ENCODE measurements at regions not wholly inside any gene's neighbourhood (a gene's known extent, or its start where the extent isn't known, plus 50 kb on each side); places are given as distances from the start of the nearest gene placed in this dataset.
"Not testable (repeated sequence)": the region's sequence is repeated elsewhere in the genome, so short reads cannot be mapped to it uniquely, and the experiment has no call there.

- not testable (repeated sequence) for H3K9ac ChIP-seq (ENCODE audit: low read length); H3K4me1 ChIP-seq (ENCODE audit: control insufficient read depth, insufficient read depth, low read length); H3K4me3 ChIP-seq (ENCODE audit: low read length); H3K9me3 ChIP-seq (ENCODE audit: control insufficient read depth, low read length); H3K36me3 ChIP-seq (ENCODE audit: control insufficient read depth, insufficient read depth, low read length); H3K27me3 ChIP-seq (ENCODE audit: control insufficient read depth, insufficient read depth, low read length)
These were observed 281.9 kb downstream of the GOLGA6L6 start for GRCh38 chr15:20259559-20260190.

- H3K9me3 ChIP-seq (ENCODE audit: control insufficient read depth, low read length); H3K9ac ChIP-seq (ENCODE audit: low read length): not testable (repeated sequence)
These were observed 285.2 kb downstream of the GOLGA6L6 start for GRCh38 chr15:20256394-20256793.

DNA sequence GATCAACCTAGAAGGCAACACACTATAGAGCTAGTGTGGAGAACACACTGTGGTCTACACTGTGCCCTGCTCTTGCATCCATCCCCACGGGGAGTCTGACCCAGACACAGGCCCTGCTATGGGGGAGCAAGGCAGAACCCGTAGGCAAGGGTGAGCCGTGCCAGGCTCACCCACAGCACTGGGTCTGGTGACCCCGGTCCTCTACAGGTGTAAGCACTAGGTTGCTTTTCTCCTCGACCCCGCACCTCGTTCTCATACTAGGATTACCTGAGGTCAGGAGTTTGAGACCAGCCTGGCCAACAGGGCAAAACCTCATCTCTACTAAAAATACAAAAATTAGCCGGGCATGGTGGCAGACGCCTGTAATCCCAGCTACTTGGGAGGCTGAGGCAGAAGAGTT lies 286.0 kb downstream of the GOLGA6L6 start:
- H3K9me3 ChIP-seq (ENCODE audit: control insufficient read depth, low read length); H3K9ac ChIP-seq (ENCODE audit: low read length); H3K4me1 ChIP-seq (ENCODE audit: control insufficient read depth, insufficient read depth, low read length); H3K27me3 ChIP-seq (ENCODE audit: control insufficient read depth, insufficient read depth, low read length); H3K4me3 ChIP-seq (ENCODE audit: low read length); H3K36me3 ChIP-seq (ENCODE audit: control insufficient read depth, insufficient read depth, low read length): not testable (repeated sequence)

More at GRCh38 chr15:20256394-20256793, 285.2 kb downstream of the GOLGA6L6 start:
- not testable (repeated sequence) for H3K36me3 ChIP-seq (ENCODE audit: control insufficient read depth, insufficient read depth, low read length); H3K4me3 ChIP-seq (ENCODE audit: low read length); H3K27me3 ChIP-seq (ENCODE audit: control insufficient read depth, insufficient read depth, low read length); H3K4me1 ChIP-seq (ENCODE audit: control insufficient read depth, insufficient read depth, low read length)

- not testable (repeated sequence) for H3K4me1 ChIP-seq (ENCODE audit: control insufficient read depth, insufficient read depth, low read length); H3K36me3 ChIP-seq (ENCODE audit: control insufficient read depth, insufficient read depth, low read length); H3K4me3 ChIP-seq (ENCODE audit: low read length); H3K9ac ChIP-seq (ENCODE audit: low read length); H3K27me3 ChIP-seq (ENCODE audit: control insufficient read depth, insufficient read depth, low read length); H3K9me3 ChIP-seq (ENCODE audit: control insufficient read depth, low read length)
These were observed 288.5 kb downstream of the GOLGA6L6 start for GRCh38 chr15:20253047-20253615.

GRCh38 chr15:20252040-20252439 lies 289.6 kb downstream of the GOLGA6L6 start:
- not testable (repeated sequence) for H3K9ac ChIP-seq (ENCODE audit: low read length); H3K4me1 ChIP-seq (ENCODE audit: control insufficient read depth, insufficient read depth, low read length); H3K9me3 ChIP-seq (ENCODE audit: control insufficient read depth, low read length); H3K27me3 ChIP-seq (ENCODE audit: control insufficient read depth, insufficient read depth, low read length); H3K36me3 ChIP-seq (ENCODE audit: control insufficient read depth, insufficient read depth, low read length); H3K4me3 ChIP-seq (ENCODE audit: low read length)

DNA sequence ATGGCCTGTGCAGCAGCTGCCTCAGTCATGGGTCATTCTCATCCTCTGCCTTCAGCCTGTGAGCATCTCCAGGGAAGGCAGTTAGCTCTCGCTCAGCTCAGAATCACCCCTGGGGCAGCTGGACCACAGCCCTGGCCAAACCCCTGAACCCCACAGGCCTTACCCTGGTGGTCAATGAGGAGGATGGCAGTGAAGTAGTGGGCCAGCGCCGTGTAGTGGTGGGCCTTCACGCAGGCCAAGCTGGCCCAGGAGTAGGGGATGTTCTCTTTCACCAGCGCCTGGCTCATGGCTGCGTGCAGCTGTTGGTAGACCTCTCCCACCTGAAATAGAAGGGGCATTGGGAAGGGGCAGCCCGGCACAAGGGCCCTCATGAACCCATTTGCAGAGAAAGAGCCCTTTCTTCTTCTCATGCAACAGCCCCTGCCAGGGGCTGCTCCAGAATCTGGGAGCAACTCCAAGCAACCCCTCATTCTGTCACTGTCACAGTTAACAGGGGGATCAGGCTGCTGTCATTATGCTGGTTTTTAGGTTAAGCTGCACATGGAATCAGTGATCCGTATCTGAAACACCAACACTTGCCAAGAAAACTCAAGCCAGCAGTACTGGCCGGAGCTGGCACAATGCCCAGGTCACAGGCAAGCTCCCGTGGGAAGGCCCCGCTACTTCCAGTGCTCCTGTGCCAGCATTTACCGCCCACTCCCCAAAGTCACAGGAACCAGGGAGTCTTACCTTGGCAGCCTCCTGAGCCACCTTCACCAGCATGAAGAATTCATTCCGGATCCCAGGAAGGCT lies 290.2 kb downstream of the GOLGA6L6 start:
- not testable (repeated sequence) for H3K36me3 ChIP-seq (ENCODE audit: control insufficient read depth, insufficient read depth, low read length); H3K4me1 ChIP-seq (ENCODE audit: control insufficient read depth, insufficient read depth, low read length); H3K27me3 ChIP-seq (ENCODE audit: control insufficient read depth, insufficient read depth, low read length); H3K9me3 ChIP-seq (ENCODE audit: control insufficient read depth, low read length); H3K9ac ChIP-seq (ENCODE audit: low read length); H3K4me3 ChIP-seq (ENCODE audit: low read length)

DNA sequence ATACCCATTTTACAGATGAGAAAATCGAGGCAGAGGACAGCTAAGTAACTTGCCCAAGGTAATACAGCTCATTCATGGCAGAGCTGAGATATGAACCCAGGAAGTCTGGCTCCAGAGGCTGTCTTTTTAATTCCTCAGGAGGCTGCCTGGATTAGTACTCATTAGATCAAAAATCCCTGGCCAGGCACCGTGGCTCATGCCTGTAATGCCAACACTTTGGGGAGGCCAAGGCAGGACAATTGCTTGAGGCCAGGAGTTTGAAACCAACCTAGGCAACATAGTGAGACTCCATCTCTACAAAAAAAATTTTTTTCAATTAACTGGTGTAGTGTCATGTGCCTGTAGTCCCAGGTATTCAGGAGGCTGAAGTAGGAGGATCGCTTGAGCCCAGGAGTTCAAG lies 291.4 kb downstream of the GOLGA6L6 start:
- not testable (repeated sequence) for H3K9me3 ChIP-seq (ENCODE audit: control insufficient read depth, low read length); H3K9ac ChIP-seq (ENCODE audit: low read length); H3K27me3 ChIP-seq (ENCODE audit: control insufficient read depth, insufficient read depth, low read length)

GRCh38 chr15:20249677-20249970 lies 292.0 kb downstream of the GOLGA6L6 start:
- H3K9ac ChIP-seq (ENCODE audit: low read length); H3K4me1 ChIP-seq (ENCODE audit: control insufficient read depth, insufficient read depth, low read length); H3K36me3 ChIP-seq (ENCODE audit: control insufficient read depth, insufficient read depth, low read length); H3K9me3 ChIP-seq (ENCODE audit: control insufficient read depth, low read length); H3K4me3 ChIP-seq (ENCODE audit: low read length); H3K27me3 ChIP-seq (ENCODE audit: control insufficient read depth, insufficient read depth, low read length): not testable (repeated sequence)

More for the DNA sequence above, 291.4 kb downstream of the GOLGA6L6 start:
- H3K4me1 ChIP-seq (ENCODE audit: control insufficient read depth, insufficient read depth, low read length); H3K36me3 ChIP-seq (ENCODE audit: control insufficient read depth, insufficient read depth, low read length); H3K4me3 ChIP-seq (ENCODE audit: low read length): not testable (repeated sequence)

- H3K9me3 ChIP-seq (ENCODE audit: control insufficient read depth, low read length); H3K36me3 ChIP-seq (ENCODE audit: control insufficient read depth, insufficient read depth, low read length); H3K4me3 ChIP-seq (ENCODE audit: low read length); H3K4me1 ChIP-seq (ENCODE audit: control insufficient read depth, insufficient read depth, low read length); H3K27me3 ChIP-seq (ENCODE audit: control insufficient read depth, insufficient read depth, low read length); H3K9ac ChIP-seq (ENCODE audit: low read length): not testable (repeated sequence)
These were observed 293.2 kb downstream of the GOLGA6L6 start for GRCh38 chr15:20248434-20248833.

- not testable (repeated sequence) for H3K36me3 ChIP-seq (ENCODE audit: control insufficient read depth, insufficient read depth, low read length); H3K27me3 ChIP-seq (ENCODE audit: control insufficient read depth, insufficient read depth, low read length); H3K4me3 ChIP-seq (ENCODE audit: low read length); H3K9me3 ChIP-seq (ENCODE audit: control insufficient read depth, low read length); H3K9ac ChIP-seq (ENCODE audit: low read length); H3K4me1 ChIP-seq (ENCODE audit: control insufficient read depth, insufficient read depth, low read length)
These were observed 294.5 kb downstream of the GOLGA6L6 start for GRCh38 chr15:20247137-20247536.

- not testable (repeated sequence) for H3K4me3 ChIP-seq (ENCODE audit: low read length); H3K36me3 ChIP-seq (ENCODE audit: control insufficient read depth, insufficient read depth, low read length); H3K9ac ChIP-seq (ENCODE audit: low read length); H3K9me3 ChIP-seq (ENCODE audit: control insufficient read depth, low read length); H3K27me3 ChIP-seq (ENCODE audit: control insufficient read depth, insufficient read depth, low read length); H3K4me1 ChIP-seq (ENCODE audit: control insufficient read depth, insufficient read depth, low read length)
These were observed 295.0 kb downstream of the GOLGA6L6 start for GRCh38 chr15:20246624-20247023.

- H3K4me3 ChIP-seq (ENCODE audit: low read length); H3K9me3 ChIP-seq (ENCODE audit: control insufficient read depth, low read length); H3K9ac ChIP-seq (ENCODE audit: low read length); H3K36me3 ChIP-seq (ENCODE audit: control insufficient read depth, insufficient read depth, low read length); H3K4me1 ChIP-seq (ENCODE audit: control insufficient read depth, insufficient read depth, low read length); H3K27me3 ChIP-seq (ENCODE audit: control insufficient read depth, insufficient read depth, low read length): not testable (repeated sequence)
These were observed 295.7 kb downstream of the GOLGA6L6 start for GRCh38 chr15:20245856-20246255.

GRCh38 chr15:20244792-20245191 lies 296.8 kb downstream of the GOLGA6L6 start:
- H3K36me3 ChIP-seq (ENCODE audit: control insufficient read depth, insufficient read depth, low read length) = not testable (repeated sequence)

More at GRCh38 chr15:20244792-20245191, 296.8 kb downstream of the GOLGA6L6 start:
- H3K4me3 ChIP-seq (ENCODE audit: low read length); H3K4me1 ChIP-seq (ENCODE audit: control insufficient read depth, insufficient read depth, low read length); H3K9ac ChIP-seq (ENCODE audit: low read length); H3K27me3 ChIP-seq (ENCODE audit: control insufficient read depth, insufficient read depth, low read length); H3K9me3 ChIP-seq (ENCODE audit: control insufficient read depth, low read length): not testable (repeated sequence)
